ENCODE measurements at regions not wholly inside any gene's neighbourhood (a gene's known extent, or its start where the extent isn't known, plus 50 kb on each side); places are given as distances from the start of the nearest gene placed in this dataset.

DNA sequence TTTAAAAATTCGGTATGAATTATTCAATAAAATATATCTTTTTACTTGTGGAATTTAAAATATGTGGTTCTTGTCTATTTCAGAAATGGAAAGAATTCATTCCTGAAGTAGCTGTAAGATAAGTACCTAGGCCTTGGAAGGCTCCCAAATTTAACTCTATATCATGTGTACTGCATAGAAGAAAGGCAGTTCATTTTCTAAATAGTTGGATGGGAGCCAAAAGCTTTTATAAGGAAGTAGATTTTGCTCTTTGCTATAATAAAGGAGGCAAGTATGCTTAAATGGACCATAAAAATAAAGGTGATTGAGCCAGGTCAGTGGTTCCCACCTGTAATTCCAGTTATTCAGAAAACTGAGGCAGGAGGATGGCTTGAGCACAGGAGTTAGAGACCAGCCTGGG, 187.5 kb downstream of the ATXN7L3B start:
- FAIRE-seq = no peak
- TF ChIP-seq, protein P1, sequence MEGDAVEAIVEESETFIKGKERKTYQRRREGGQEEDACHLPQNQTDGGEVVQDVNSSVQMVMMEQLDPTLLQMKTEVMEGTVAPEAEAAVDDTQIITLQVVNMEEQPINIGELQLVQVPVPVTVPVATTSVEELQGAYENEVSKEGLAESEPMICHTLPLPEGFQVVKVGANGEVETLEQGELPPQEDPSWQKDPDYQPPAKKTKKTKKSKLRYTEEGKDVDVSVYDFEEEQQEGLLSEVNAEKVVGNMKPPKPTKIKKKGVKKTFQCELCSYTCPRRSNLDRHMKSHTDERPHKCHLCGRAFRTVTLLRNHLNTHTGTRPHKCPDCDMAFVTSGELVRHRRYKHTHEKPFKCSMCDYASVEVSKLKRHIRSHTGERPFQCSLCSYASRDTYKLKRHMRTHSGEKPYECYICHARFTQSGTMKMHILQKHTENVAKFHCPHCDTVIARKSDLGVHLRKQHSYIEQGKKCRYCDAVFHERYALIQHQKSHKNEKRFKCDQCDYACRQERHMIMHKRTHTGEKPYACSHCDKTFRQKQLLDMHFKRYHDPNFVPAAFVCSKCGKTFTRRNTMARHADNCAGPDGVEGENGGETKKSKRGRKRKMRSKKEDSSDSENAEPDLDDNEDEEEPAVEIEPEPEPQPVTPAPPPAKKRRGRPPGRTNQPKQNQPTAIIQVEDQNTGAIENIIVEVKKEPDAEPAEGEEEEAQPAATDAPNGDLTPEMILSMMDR (IDR thresholded peaks at IDR 0.05; ENCODE audit: insufficient read depth, missing control alignments) = no peak
- DNase-seq (ENCODE audit: insufficient read length, low spot score) = no peak

DNA sequence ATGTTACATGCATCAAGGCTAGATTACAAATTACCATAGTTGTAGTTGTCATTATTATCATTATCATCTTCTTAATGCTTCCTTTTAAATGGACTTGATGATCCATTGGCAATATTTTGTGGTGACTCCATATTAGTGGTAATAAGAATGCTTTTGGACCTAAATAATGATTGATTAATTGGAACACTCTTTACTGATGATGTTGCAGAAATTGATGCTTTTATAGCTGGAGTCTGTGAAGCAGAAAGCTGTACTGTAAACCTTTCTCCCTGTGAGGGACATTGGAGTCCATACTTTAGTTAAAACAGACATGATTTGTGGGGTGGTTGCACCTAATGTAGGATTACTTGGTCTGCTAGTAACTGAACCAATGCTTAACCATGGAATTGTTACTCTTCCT, 190.4 kb downstream of the ATXN7L3B start:
- TF ChIP-seq, protein P1 (IDR thresholded peaks at IDR 0.05; ENCODE audit: insufficient read depth, missing control alignments) = no peak
- DNase-seq (ENCODE audit: insufficient read length, low spot score) (no peak), FAIRE-seq (peak; percentile 64)

DNA sequence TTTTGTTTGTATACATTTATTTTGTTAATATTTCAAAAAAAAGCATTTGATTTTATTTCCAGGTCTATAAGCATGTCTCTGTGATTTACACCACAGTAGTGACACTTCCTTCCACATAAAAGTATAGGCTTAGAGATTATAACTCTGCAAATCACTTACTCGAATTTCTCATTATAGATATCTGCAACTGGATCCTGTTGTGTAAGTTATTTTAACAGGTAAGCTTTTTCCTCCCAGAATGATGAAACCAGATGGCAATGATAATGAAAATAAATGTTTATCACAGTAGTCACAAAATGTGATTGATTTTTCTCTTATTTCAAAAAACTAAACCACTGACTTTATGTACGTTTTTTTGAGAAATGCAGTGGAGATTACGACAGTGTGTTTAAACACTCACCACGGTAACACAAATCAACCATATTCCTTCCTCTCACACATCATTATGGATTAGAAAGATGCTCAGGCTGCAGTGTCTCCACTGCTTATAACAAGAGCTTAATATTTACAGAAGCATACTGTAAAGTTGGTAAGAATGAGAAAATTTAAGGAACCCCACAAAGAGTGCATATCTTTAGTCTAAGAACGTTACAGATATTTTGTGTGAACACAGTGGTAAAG, 194.6 kb downstream of the ATXN7L3B start:
- FAIRE-seq (no peak), DNase-seq (ENCODE audit: insufficient read length, low spot score) (no peak)
- TF ChIP-seq, protein P1 (IDR thresholded peaks at IDR 0.05; ENCODE audit: insufficient read depth, missing control alignments) = no peak

DNA sequence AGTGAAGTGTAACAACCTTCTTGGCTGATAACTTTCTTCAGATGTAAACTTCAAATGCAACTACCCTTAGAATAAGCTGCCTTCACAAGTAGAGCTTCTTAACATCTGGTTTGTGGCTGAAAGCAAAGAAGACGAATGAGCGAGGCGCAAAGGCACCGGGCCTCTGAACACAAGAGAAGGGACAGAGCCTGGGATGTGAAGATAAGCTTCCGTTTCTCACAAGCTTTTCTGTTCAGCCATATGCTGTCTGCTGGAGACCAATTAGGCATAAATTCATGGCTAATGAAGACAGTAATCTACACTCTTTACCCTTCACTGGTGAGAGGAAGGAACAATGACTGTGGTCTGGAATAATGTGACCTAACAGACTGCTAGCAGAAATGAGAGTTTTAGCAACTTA, 195.2 kb downstream of the ATXN7L3B start:
- no peak for DNase-seq (ENCODE audit: insufficient read length, low spot score)
- TF ChIP-seq, protein P1 (IDR thresholded peaks at IDR 0.05; ENCODE audit: insufficient read depth, missing control alignments) = no peak
- peak; percentile 99 for FAIRE-seq

DNA sequence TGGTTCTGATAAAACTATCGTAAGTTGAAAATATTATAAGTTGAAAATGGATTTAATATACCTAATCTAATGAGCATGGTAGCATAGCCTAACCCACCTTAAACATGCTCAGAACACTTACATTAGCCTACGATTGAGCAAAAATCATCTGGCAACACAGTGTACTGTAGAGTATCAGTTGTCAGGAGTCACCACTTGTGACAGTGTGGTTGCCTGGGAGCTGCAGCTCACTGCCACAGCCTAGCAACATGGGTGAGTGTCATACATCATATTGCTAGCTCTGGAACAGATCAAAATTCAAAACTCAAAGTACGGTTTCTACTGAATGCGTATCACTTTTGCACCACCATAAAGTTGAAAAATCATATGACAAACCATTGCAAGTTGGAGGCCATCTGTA, 203.5 kb downstream of the ATXN7L3B start:
- no peak for DNase-seq (ENCODE audit: insufficient read length, low spot score)
- TF ChIP-seq, protein P1 (IDR thresholded peaks at IDR 0.05; ENCODE audit: insufficient read depth, missing control alignments) = no peak
- peak; percentile 53 for FAIRE-seq

DNA sequence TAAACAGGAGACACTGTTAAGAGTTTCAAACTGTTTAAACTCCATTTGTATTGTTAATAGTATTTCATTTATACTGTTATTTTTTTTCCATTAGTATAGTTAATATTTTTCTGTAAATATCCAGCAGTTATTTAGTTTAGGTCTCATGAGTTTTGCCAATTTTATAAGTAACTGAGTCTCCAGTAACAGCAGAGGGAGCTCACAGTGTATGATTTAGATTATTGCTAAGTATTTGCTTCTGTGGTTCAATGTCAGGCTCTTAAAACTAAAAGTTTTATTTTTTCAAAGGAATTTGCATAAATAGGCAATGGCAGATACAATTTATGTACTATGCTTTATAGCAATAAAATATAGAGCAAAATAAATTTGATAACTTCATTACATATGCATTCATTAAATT, 209.7 kb downstream of the ATXN7L3B start:
- no peak for DNase-seq (ENCODE audit: insufficient read length, low spot score)
- peak; percentile 84 for FAIRE-seq
- TF ChIP-seq, protein P1 (IDR thresholded peaks at IDR 0.05; ENCODE audit: insufficient read depth, missing control alignments) = peak; percentile 37

DNA sequence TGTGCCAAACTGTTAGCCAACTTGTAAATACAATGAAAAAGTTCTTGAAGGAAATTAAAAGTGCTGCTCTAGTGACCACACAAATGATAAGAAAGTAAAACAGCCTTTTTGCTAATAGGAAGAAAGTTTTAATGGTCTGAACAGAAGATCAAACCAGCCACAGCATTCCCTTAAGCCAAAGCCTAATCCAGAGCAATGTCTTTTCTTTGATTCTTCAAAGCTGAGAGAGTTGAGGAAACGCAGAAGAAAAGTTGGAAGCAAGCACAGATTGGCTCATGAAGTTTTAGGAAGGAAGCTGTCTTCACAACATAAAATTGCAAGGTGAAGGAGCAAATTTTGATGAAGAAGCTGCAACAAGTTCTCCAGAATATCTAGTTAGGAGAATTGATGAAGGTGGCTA, 213.8 kb downstream of the ATXN7L3B start:
- TF ChIP-seq, protein P1 (IDR thresholded peaks at IDR 0.05; ENCODE audit: insufficient read depth, missing control alignments) = no peak
- FAIRE-seq (no peak), DNase-seq (ENCODE audit: insufficient read length, low spot score) (no peak)
